GM23338 (cell line): ENCODE measurements at regions not wholly inside any gene's neighbourhood (a gene's known extent, or its start where the extent isn't known, plus 50 kb on each side); places are given as distances from the start of the nearest gene placed in this dataset.

Source experiments
- ATAC-seq: fragments of 200-7000 bp; cut with Tn5 transposase; 3 replicates; pipeline ENCODE4 v1.9.1; 2020
- DNase-seq: peaks from one replicate; pipeline ENCODE4 v3.0.0-alpha.2; 2015; ENCODE audit warnings: low spot score
- H2AFZ ChIP-seq: fragments of 200-600 bp; sonication (generic); 2 replicates; pipeline ENCODE4 v1.8.0; 2016; ENCODE audit warnings: antibody characterized with exemption, mild to moderate bottlenecking, moderate library complexity
- H3F3A ChIP-seq: fragments of 200-600 bp; sonication (generic); replicated peaks from 2 replicates; pipeline ENCODE4 v1.8.0; 2017; ENCODE audit warnings: antibody characterized with exemption, mixed run types, low read depth
- H3K27ac ChIP-seq: fragments of 200-600 bp; sonication (generic); 2 replicates; pipeline ENCODE4 v1.6.1; 2016; ENCODE audit warnings: low read depth
- H3K27me3 ChIP-seq: fragments of 200-600 bp; sonication (generic); 2 replicates; pipeline ENCODE4 v1.8.0; 2016; ENCODE audit warnings: mild to moderate bottlenecking, mixed run types, moderate library complexity; ENCODE audit not compliant: insufficient read depth
- H3K36me3 ChIP-seq: fragments of 200-600 bp; sonication (generic); 2 replicates; pipeline ENCODE4 v1.8.0; 2016; ENCODE audit warnings: mild to moderate bottlenecking; ENCODE audit not compliant: insufficient read depth
- H3K4me1 ChIP-seq: fragments of 200-600 bp; sonication (generic); 2 replicates; pipeline ENCODE4 v1.8.0; 2016; ENCODE audit warnings: mild to moderate bottlenecking, moderate library complexity; ENCODE audit not compliant: insufficient read depth
- H3K4me2 ChIP-seq: fragments of 200-600 bp; sonication (generic); 2 replicates; pipeline ENCODE4 v1.7.1; 2017; ENCODE audit warnings: mixed run types
- H3K4me3 ChIP-seq: fragments of 200-600 bp; sonication (generic); 2 replicates; pipeline ENCODE4 v1.6.1; 2016; ENCODE audit warnings: mixed run types
- H3K79me2 ChIP-seq: fragments of 200-600 bp; sonication (generic); replicated peaks from 2 replicates; pipeline ENCODE4 v1.8.0; 2017; ENCODE audit warnings: mild to moderate bottlenecking; ENCODE audit not compliant: insufficient read depth
- H3K9me2 ChIP-seq: fragments of 200-600 bp; sonication (generic); 2 replicates; pipeline ENCODE4 v1.8.0; 2017; ENCODE audit not compliant: insufficient read depth
- H4K20me1 ChIP-seq: fragments of 200-600 bp; sonication (generic); replicated peaks from 2 replicates; pipeline ENCODE4 v1.8.0; 2017; ENCODE audit warnings: mild to moderate bottlenecking; ENCODE audit not compliant: insufficient read depth
- H3K27ac Mint-ChIP-seq: 2 replicates; pipeline ENCODE4 v1.8.0; 2020; ENCODE audit warnings: inconsistent platforms, mild to moderate bottlenecking, moderate library complexity, mixed read lengths
- H3K27me3 Mint-ChIP-seq: 3 replicates; pipeline ENCODE4 v1.8.0; 2022; ENCODE audit warnings: low read depth, mild to moderate bottlenecking, moderate library complexity, mixed read lengths, inconsistent platforms; ENCODE audit not compliant: insufficient read depth, poor library complexity
- H3K36me3 Mint-ChIP-seq: 3 replicates; pipeline ENCODE4 v1.8.0; 2021; ENCODE audit warnings: low read depth, mild to moderate bottlenecking, inconsistent platforms, moderate library complexity, mixed read lengths
- H3K4me1 Mint-ChIP-seq: 3 replicates; pipeline ENCODE4 v1.8.0; 2020; ENCODE audit warnings: mild to moderate bottlenecking, inconsistent platforms, mixed read lengths
- H3K4me3 Mint-ChIP-seq: 3 replicates; pipeline ENCODE4 v1.8.0; 2021; ENCODE audit warnings: moderate library complexity, mild to moderate bottlenecking, inconsistent platforms, mixed read lengths
- H3K9me3 Mint-ChIP-seq: 3 replicates; pipeline ENCODE4 v1.8.0; 2020; ENCODE audit warnings: moderate library complexity, mild to moderate bottlenecking, inconsistent platforms, mixed read lengths
- CREB1 ChIP-seq: fragments of 250-450 bp; sonication (Bioruptor Pico); IDR thresholded peaks from 2 replicates; pipeline ENCODE4 v1.5.0; 2020; ENCODE audit warnings: low read depth, mild to moderate bottlenecking, moderate library complexity
- CTCF ChIP-seq, 2 experiments: fragments of 200-600 bp in 1 of 2; sonication (generic) in 1 of 2; conservative IDR thresholded peaks; 2 replicates each; pipeline versions ENCODE4 v1.5.1 to v1.6.1; 2016 to 2017; ENCODE audit warnings: antibody characterized with exemption in 2 of 2, low read depth in 2 of 2, mild to moderate bottlenecking in 2 of 2, moderate library complexity in 1 of 2
- ETS1 ChIP-seq: IDR thresholded peaks from 2 replicates; pipeline ENCODE4 v1.6.1; 2016; ENCODE audit warnings: antibody characterized with exemption
- EZH2 ChIP-seq: fragments of 200-600 bp; sonication (generic); IDR thresholded peaks from one replicate; pipeline ENCODE4 v1.8.0; 2017; ENCODE audit warnings: antibody characterized with exemption, mild to moderate bottlenecking, low read depth; ENCODE audit not compliant: unreplicated experiment
- EZH2phosphoT487 ChIP-seq: fragments of 200-600 bp; sonication (generic); IDR thresholded peaks from one replicate; pipeline ENCODE4 v1.8.1; 2018; ENCODE audit warnings: antibody characterized with exemption; ENCODE audit not compliant: unreplicated experiment
- JUNB ChIP-seq: IDR thresholded peaks from one replicate; pipeline ENCODE4 v1.6.1; 2016; ENCODE audit warnings: antibody characterized with exemption; ENCODE audit not compliant: unreplicated experiment
- NANOG ChIP-seq: IDR thresholded peaks from 2 replicates; pipeline ENCODE4 v1.6.1; 2016; ENCODE audit warnings: antibody characterized with exemption, borderline replicate concordance
- POLR2AphosphoS5 ChIP-seq: IDR thresholded peaks from 2 replicates; pipeline ENCODE4 v1.6.1; 2016; ENCODE audit warnings: antibody characterized with exemption, low read depth
- REST ChIP-seq: IDR thresholded peaks from one replicate; pipeline ENCODE4 v1.6.1; 2018; ENCODE audit warnings: antibody characterized with exemption; ENCODE audit not compliant: unreplicated experiment
- ZNF462 ChIP-seq: fragments of 250-450 bp; sonication (Bioruptor Pico); IDR thresholded peaks from 2 replicates; pipeline ENCODE4 v1.5.0; 2020; ENCODE audit warnings: mild to moderate bottlenecking, moderate library complexity

GRCh38 chr20:52096117-52096516 lies 95.5 kb downstream of the ZFP64 start:
- Mint-ChIP-seq H3K4me3 (no peak overlapping the region), H3K36me3 (peaks cover 29% of the 10 kb centered on the region; the same call in 2 of the 3 replicates), H3K27ac (no peak overlapping the region), H3K4me1 (peaks cover 13% of the 10 kb centered on the region), H3K27me3 (peaks cover 11% of the 10 kb centered on the region), H3K9me3 (no peaks in the 10 kb centered on the region)
- peaks cover 26% of the 10 kb centered on the region for H3K27me3 ChIP-seq
- no peaks in the 10 kb centered on the region for H3K79me2 ChIP-seq
- H3K4me3 ChIP-seq, result no peak overlapping the region
- TF ChIP-seq ZNF462 (CRISPR knock-in tag) (no peak), CREB1 (no peak), JUNB (no peak), REST (no peak), EZH2 (no peak), NANOG (no peak), EZH2phosphoT487 (no peak), POLR2AphosphoS5 (no peak), ETS1 (no peak), CTCF (conservative IDR thresholded peaks at IDR 0.05; ENCODE audit: low read depth in 2 of 2) (no peak)
- no peaks in the 10 kb centered on the region; the same call in 1 of the 2 replicates for H3K36me3 ChIP-seq
- ATAC-seq (no peak), DNase-seq (no peak)
- H3K27ac ChIP-seq, result no peak overlapping the region
- 0 out of 2 replicates have a peak, but pooled peaks cover 5% of the 10 kb centered on the region for H4K20me1 ChIP-seq
- H3K4me1 ChIP-seq, result no peaks in the 10 kb centered on the region
- H3K9me2 ChIP-seq, result no peaks in the 10 kb centered on the region
- H3F3A ChIP-seq, result no peaks in the 10 kb centered on the region; the same call in 1 of the 2 replicates
- no peak overlapping the region for H3K4me2 ChIP-seq
- H2AFZ ChIP-seq, result no peak overlapping the region
